Hepatocyte (in vitro differentiated cells): ENCODE measurements at regions not wholly inside any gene's neighbourhood (a gene's known extent, or its start where the extent isn't known, plus 50 kb on each side); places are given as distances from the start of the nearest gene placed in this dataset.

Source experiments
- DNase-seq: peaks from one replicate; pipeline ENCODE4 v3.0.0-alpha.2; 2016; ENCODE audit warnings: low spot score
- H2AFZ ChIP-seq: fragments of 200-600 bp; sonication (generic); 2 replicates; pipeline ENCODE4 v1.6.0; 2016; ENCODE audit warnings: antibody characterized with exemption, mild to moderate bottlenecking
- H3K27ac ChIP-seq: fragments of 200-600 bp; sonication (generic); 2 replicates; pipeline ENCODE4 v1.5.1; 2016; ENCODE audit warnings: mild to moderate bottlenecking
- H3K27me3 ChIP-seq: fragments of 200-600 bp; sonication (generic); 2 replicates; pipeline ENCODE4 v1.6.1; 2016
- H3K36me3 ChIP-seq: fragments of 200-600 bp; sonication (generic); replicated peaks from 2 replicates; pipeline ENCODE4 v1.5.1; 2016; ENCODE audit warnings: low read depth; ENCODE audit not compliant: insufficient read depth
- H3K4me1 ChIP-seq: fragments of 200-600 bp; sonication (generic); 2 replicates; pipeline ENCODE4 v1.5.1; 2016; ENCODE audit warnings: mild to moderate bottlenecking, moderate library complexity; ENCODE audit not compliant: insufficient read depth
- H3K4me2 ChIP-seq: fragments of 200-600 bp; sonication (generic); 2 replicates; pipeline ENCODE4 v1.6.0; 2016
- H3K4me3 ChIP-seq: fragments of 200-600 bp; sonication (generic); 2 replicates; pipeline ENCODE4 v1.5.1; 2016; ENCODE audit warnings: mild to moderate bottlenecking
- H3K79me2 ChIP-seq: fragments of 200-600 bp; sonication (generic); 2 replicates; pipeline ENCODE4 v1.6.0; 2017; ENCODE audit warnings: mild to moderate bottlenecking
- H3K9me2 ChIP-seq: fragments of 200-600 bp; sonication (generic); replicated peaks from 2 replicates; pipeline ENCODE4 v1.6.0; 2017; ENCODE audit warnings: mild to moderate bottlenecking; ENCODE audit not compliant: insufficient read depth
- H3K9me3 ChIP-seq: fragments of 200-600 bp; sonication (generic); 2 replicates; pipeline ENCODE4 v1.5.1; 2016; ENCODE audit warnings: low read depth, mild to moderate bottlenecking
- H4K20me1 ChIP-seq: fragments of 200-600 bp; sonication (generic); 2 replicates; pipeline ENCODE4 v1.6.0; 2016; ENCODE audit warnings: mild to moderate bottlenecking; ENCODE audit not compliant: insufficient read depth, poor library complexity, severe bottlenecking
- EZH2 ChIP-seq: fragments of 200-600 bp; sonication (generic); IDR thresholded peaks from 2 replicates; pipeline ENCODE4 v1.6.1; 2016; ENCODE audit warnings: antibody characterized with exemption, mild to moderate bottlenecking, borderline replicate concordance
- EZH2phosphoT487 ChIP-seq: fragments of 200-600 bp; sonication (generic); IDR thresholded peaks from one replicate; pipeline ENCODE4 v1.6.1; 2018; ENCODE audit warnings: antibody characterized with exemption, mild to moderate bottlenecking, low read depth, moderate library complexity; ENCODE audit not compliant: unreplicated experiment, severe bottlenecking
- WGBS: methylation state at CpG from one replicate; pipeline ENCODE4 v1.1.6; 2016; ENCODE audit warnings: low lambda C conversion rate; ENCODE audit errors: missing lambda C conversion rate; 5-methylcytosine and 5-hydroxymethylcytosine counted together
- TF ChIP-seq, protein P1 (sequence below): fragments of 200-600 bp; sonication (generic); IDR thresholded peaks from 2 replicates; pipeline ENCODE4 v1.5.1; 2016; ENCODE audit warnings: antibody characterized with exemption, mild to moderate bottlenecking; ENCODE audit not compliant: poor library complexity

DNA sequence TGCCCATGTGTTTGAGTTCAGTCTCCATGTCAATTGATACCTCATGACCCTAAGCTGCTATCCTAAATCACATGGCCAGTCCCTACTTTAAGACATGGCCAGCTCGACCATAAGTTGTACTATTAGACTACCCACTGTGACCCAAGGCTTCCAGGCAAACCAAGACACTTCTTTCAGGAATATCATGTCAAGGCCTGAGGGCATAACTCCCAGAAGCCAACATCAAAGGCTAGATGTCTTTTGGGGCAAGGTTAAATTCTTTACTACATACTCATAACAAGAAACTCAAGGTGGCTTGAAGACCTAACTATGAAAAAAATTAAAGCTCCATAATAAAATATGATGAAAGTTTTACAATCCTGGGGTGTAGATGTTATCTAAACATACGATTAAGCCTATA, 192.9 kb upstream of the PRNP start:
- H3K9me3 ChIP-seq, result no peaks in the 10 kb centered on the region
- TF ChIP-seq, protein P1, sequence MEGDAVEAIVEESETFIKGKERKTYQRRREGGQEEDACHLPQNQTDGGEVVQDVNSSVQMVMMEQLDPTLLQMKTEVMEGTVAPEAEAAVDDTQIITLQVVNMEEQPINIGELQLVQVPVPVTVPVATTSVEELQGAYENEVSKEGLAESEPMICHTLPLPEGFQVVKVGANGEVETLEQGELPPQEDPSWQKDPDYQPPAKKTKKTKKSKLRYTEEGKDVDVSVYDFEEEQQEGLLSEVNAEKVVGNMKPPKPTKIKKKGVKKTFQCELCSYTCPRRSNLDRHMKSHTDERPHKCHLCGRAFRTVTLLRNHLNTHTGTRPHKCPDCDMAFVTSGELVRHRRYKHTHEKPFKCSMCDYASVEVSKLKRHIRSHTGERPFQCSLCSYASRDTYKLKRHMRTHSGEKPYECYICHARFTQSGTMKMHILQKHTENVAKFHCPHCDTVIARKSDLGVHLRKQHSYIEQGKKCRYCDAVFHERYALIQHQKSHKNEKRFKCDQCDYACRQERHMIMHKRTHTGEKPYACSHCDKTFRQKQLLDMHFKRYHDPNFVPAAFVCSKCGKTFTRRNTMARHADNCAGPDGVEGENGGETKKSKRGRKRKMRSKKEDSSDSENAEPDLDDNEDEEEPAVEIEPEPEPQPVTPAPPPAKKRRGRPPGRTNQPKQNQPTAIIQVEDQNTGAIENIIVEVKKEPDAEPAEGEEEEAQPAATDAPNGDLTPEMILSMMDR, result no peak
- TF ChIP-seq EZH2phosphoT487, result no peak
- TF ChIP-seq EZH2, result no peak
- H3K79me2 ChIP-seq, result no peaks in the 10 kb centered on the region
- H3K4me3 ChIP-seq, result no peak overlapping the region
- no peaks in the 10 kb centered on the region for H3K36me3 ChIP-seq
- H3K27me3 ChIP-seq, result no peaks in the 10 kb centered on the region
- no peak overlapping the region for H3K4me2 ChIP-seq
- WGBS, result 82% methylated on average over 2 of the region's 2 CpGs
- no peak overlapping the region for H2AFZ ChIP-seq
- no peak for DNase-seq
- no peaks in the 10 kb centered on the region for H3K9me2 ChIP-seq
- H4K20me1 ChIP-seq, result no peaks in the 10 kb centered on the region
- no peak overlapping the region for H3K27ac ChIP-seq
- H3K4me1 ChIP-seq, result no peaks in the 10 kb centered on the region

DNA sequence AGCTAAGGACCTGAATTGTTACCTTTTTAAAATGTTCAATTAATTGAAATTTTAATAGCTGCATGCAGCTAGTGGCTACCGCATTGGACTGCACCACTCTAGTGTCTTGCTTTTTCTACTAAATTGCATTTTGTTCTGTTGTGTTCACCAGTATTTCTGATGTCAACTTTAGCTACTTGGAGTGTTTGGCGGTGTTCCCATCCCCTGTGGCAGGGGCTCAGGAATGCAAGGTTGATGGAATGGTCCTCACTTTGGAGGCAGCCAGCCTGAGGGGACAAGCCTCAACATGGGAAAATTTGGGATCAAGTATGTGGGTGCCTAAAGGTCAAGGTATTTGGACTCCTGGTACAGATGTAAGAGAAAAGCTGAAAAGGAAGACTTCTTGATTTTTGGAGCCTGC, 194.6 kb upstream of the PRNP start:
- H3K79me2 ChIP-seq, result no peaks in the 10 kb centered on the region
- H4K20me1 ChIP-seq, result no peaks in the 10 kb centered on the region
- H3K27me3 ChIP-seq, result no peaks in the 10 kb centered on the region
- H3K9me3 ChIP-seq, result no peaks in the 10 kb centered on the region
- no peak overlapping the region for H3K4me3 ChIP-seq
- H2AFZ ChIP-seq, result no peak overlapping the region
- H3K27ac ChIP-seq, result no peak overlapping the region
- DNase-seq, result no peak
- H3K9me2 ChIP-seq, result no peaks in the 10 kb centered on the region
- no peaks in the 10 kb centered on the region for H3K4me1 ChIP-seq
- no peak overlapping the region for H3K4me2 ChIP-seq
- 93% methylated on average over 2 of the region's 2 CpGs for WGBS
- no peaks in the 10 kb centered on the region for H3K36me3 ChIP-seq
- TF ChIP-seq, protein P1, result no peak
- TF ChIP-seq EZH2 (no peak), EZH2phosphoT487 (no peak)

DNA sequence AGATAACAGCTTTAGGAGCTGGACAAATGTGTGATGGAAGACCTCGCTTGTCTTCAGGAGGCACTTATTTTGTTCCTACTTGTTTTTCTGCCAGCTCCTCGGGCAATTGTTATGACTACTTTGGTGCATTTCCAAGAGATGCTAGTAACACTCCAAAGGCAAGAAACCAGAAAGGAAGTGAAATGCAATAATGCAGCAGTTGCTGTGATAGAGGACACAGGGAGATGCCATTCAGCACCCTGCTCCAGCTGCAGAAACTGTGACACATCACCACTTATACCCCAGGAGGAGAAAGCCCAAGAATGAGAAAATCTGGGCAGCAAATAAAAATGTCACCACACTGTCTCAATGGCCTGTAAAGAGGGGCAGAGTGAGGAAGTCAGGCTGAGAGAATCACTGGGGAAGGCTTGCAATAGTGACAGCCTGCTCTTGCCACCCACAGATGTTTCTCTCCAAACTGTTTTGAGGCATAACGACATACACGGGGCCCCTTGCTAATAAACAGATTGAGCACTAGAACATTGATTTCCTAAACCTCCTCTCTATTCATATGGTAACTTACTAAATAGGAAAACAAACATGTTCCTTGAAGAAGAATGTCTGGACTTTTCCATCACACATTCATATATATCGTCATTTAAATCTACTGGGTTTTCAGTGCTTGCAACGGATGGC, 195.5 kb upstream of the PRNP start:
- no peak overlapping the region for H2AFZ ChIP-seq
- no peaks in the 10 kb centered on the region for H3K79me2 ChIP-seq
- H3K27ac ChIP-seq, result no peak overlapping the region
- TF ChIP-seq EZH2 (no peak), EZH2phosphoT487 (no peak)
- TF ChIP-seq, protein P1, result no peak
- H4K20me1 ChIP-seq, result no peaks in the 10 kb centered on the region
- no peaks in the 10 kb centered on the region for H3K4me1 ChIP-seq
- H3K27me3 ChIP-seq, result no peaks in the 10 kb centered on the region
- no peak overlapping the region for H3K4me3 ChIP-seq
- no peaks in the 10 kb centered on the region for H3K36me3 ChIP-seq
- WGBS, result 58% methylated on average over 6 of the region's 6 CpGs
- no peaks in the 10 kb centered on the region for H3K9me3 ChIP-seq
- no peak for DNase-seq
- no peaks in the 10 kb centered on the region for H3K9me2 ChIP-seq
- no peak overlapping the region for H3K4me2 ChIP-seq
